Adipocyte (in vitro differentiated cells): ENCODE measurements at regions not wholly inside any gene's neighbourhood (a gene's known extent, or its start where the extent isn't known, plus 50 kb on each side); places are given as distances from the start of the nearest gene placed in this dataset.

Experiments used
- DNase-seq: peaks from one replicate; pipeline ENCODE4 v3.0.0-alpha.2; 2015; ENCODE audit warnings: low read depth
- H3K27me3 ChIP-seq: replicated peaks from 2 replicates; pipeline ENCODE4 v1.7.0; 2013; ENCODE audit warnings: mild to moderate bottlenecking, low read length, moderate library complexity; ENCODE audit not compliant: control insufficient read depth, insufficient read depth
- H3K36me3 ChIP-seq: 2 replicates; pipeline ENCODE4 v1.7.0; 2013; ENCODE audit warnings: low read length, mild to moderate bottlenecking, moderate library complexity; ENCODE audit not compliant: control insufficient read depth, insufficient read depth, severe bottlenecking
- H3K4me1 ChIP-seq: 2 replicates; pipeline ENCODE4 v1.7.0; 2013; ENCODE audit warnings: mild to moderate bottlenecking, low read length, moderate library complexity; ENCODE audit not compliant: control insufficient read depth, insufficient read depth
- H3K4me3 ChIP-seq: 2 replicates; pipeline ENCODE4 v1.7.0; 2013; ENCODE audit warnings: mild to moderate bottlenecking, low read length, moderate library complexity
- H3K9ac ChIP-seq: 2 replicates; pipeline ENCODE4 v1.7.0; 2013; ENCODE audit warnings: mild to moderate bottlenecking, low read length, moderate library complexity
- H3K9me3 ChIP-seq: 2 replicates; pipeline ENCODE4 v1.7.0; 2013; ENCODE audit warnings: mild to moderate bottlenecking, low read length, moderate library complexity; ENCODE audit not compliant: control insufficient read depth

DNA sequence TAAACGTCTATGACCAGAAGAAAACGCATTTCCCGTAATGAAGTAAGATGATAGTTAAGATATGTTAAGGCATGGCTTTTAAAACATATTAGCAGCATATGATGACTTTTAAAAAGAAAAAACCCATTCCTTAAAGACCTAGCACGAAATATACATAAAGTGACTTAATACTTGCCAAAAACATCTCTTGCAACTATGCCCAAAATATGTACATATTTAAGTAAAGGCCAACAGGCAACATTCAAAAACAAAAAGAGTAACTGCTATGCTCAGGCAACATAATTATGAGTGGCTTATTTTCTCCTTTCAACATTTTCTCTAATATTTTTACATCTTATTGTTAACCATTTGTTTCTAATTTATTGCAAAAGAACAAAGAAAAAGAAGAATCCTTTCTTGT is 60.3 kb upstream of the PAPOLG start:
- Histone ChIP-seq H3K4me3 (no peak overlapping the region), H3K9ac (no peak overlapping the region), H3K36me3 (no peaks in the 10 kb centered on the region), H3K4me1 (no peaks in the 10 kb centered on the region), H3K27me3 (peaks cover 9% of the 10 kb centered on the region), H3K9me3 (no peaks in the 10 kb centered on the region)
- no peak for DNase-seq

DNA sequence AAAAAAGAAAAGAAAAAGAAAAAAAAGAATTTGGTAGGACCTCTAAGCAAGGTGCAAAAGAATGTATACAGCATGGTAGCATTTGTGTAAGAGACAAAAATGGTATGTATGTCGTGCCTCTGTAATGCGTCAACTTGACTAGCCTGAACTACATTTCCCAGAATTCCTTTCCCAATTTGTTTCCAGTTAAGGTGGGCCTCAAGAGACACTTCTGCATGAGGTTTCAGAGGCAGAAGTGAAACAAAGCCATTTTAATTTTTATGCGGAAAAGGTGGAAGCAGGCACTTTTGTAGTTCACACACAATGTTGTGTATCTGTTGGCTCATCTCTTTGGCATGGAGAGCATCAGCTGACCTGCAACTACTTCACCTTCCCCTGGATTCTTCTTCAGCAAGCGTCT is 56.5 kb upstream of the PAPOLG start:
- Histone ChIP-seq H3K4me3 (no peak overlapping the region), H3K4me1 (no peaks in the 10 kb centered on the region), H3K9me3 (no peaks in the 10 kb centered on the region), H3K27me3 (peaks cover 4% of the 10 kb centered on the region), H3K9ac (no peak overlapping the region), H3K36me3 (no peaks in the 10 kb centered on the region)
- DNase-seq, result no peak

DNA sequence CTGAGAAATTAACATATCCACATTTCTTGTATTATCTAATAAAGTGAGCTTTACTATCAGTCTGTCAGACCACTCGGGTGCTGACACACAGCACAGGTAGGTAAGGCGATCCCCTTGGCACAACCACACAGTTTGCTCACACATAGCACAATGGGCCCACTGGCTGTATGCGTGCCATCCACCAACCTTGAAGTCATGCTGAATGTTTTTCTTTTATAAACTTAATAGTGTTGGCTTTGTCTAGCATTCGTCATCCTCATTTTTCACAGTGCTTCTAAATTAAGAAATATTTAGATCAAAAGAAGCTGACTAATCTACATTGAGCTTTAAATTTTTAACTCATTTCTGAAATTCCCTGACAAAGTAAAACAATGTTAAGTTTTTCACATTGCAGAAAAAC is 50.0 kb upstream of the PAPOLG start:
- H3K4me1 ChIP-seq, result no peaks in the 10 kb centered on the region
- no peaks in the 10 kb centered on the region for H3K9me3 ChIP-seq
- H3K36me3 ChIP-seq, result no peaks in the 10 kb centered on the region
- peak; percentile 50 for DNase-seq
- H3K9ac ChIP-seq, result no peak overlapping the region
- H3K4me3 ChIP-seq, result no peak overlapping the region
- peaks cover 2% of the 10 kb centered on the region for H3K27me3 ChIP-seq
